ENCODE measurements at regions not wholly inside any gene's neighbourhood (a gene's known extent, or its start where the extent isn't known, plus 50 kb on each side); places are given as distances from the start of the nearest gene placed in this dataset.

DNA sequence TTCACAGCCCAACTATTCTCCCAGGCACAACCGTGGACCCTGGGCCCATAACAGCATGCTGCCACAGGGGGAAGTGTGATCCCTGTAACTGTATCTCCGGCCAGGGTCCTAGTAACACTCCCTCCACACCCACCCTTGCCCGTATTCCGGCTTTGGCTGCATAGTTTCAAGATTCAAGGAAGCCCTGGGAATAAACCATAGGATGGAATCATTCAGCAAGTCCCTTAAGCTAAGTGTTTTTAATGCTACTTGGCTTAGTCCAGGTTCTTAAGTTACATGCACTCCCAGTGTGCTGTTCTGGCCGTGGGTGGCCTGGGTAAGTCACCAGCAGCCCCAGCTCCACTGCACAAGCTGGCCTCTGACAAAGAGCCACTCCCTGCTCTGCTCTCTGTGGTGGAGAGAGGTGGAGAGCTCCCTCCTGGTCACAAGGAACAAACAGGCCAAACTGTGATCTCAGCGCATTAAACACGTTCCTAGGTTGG is 532.4 kb upstream of the SGCG start:
- TF ChIP-seq POLR2AphosphoS5 (IDR thresholded peaks at IDR 0.05; ENCODE audit: low read depth, low read length) (no peak), TAF1 (IDR thresholded peaks at IDR 0.05; ENCODE audit: borderline replicate concordance, insufficient read depth, low read length) (no peak), FOXP2 (optimal IDR thresholded peaks at IDR 0.05; ENCODE audit: borderline replicate concordance, extremely low read depth, extremely low read length, insufficient read depth) (no peak), SIN3A (IDR thresholded peaks at IDR 0.05; ENCODE audit: borderline replicate concordance, insufficient read depth, low read length) (no peak)
- TF ChIP-seq, protein P1, sequence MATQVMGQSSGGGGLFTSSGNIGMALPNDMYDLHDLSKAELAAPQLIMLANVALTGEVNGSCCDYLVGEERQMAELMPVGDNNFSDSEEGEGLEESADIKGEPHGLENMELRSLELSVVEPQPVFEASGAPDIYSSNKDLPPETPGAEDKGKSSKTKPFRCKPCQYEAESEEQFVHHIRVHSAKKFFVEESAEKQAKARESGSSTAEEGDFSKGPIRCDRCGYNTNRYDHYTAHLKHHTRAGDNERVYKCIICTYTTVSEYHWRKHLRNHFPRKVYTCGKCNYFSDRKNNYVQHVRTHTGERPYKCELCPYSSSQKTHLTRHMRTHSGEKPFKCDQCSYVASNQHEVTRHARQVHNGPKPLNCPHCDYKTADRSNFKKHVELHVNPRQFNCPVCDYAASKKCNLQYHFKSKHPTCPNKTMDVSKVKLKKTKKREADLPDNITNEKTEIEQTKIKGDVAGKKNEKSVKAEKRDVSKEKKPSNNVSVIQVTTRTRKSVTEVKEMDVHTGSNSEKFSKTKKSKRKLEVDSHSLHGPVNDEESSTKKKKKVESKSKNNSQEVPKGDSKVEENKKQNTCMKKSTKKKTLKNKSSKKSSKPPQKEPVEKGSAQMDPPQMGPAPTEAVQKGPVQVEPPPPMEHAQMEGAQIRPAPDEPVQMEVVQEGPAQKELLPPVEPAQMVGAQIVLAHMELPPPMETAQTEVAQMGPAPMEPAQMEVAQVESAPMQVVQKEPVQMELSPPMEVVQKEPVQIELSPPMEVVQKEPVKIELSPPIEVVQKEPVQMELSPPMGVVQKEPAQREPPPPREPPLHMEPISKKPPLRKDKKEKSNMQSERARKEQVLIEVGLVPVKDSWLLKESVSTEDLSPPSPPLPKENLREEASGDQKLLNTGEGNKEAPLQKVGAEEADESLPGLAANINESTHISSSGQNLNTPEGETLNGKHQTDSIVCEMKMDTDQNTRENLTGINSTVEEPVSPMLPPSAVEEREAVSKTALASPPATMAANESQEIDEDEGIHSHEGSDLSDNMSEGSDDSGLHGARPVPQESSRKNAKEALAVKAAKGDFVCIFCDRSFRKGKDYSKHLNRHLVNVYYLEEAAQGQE (IDR thresholded peaks at IDR 0.05; ENCODE audit: insufficient read depth in 1 of 2, low read depth in 2 of 2, low read length in 2 of 2): no peak

DNA sequence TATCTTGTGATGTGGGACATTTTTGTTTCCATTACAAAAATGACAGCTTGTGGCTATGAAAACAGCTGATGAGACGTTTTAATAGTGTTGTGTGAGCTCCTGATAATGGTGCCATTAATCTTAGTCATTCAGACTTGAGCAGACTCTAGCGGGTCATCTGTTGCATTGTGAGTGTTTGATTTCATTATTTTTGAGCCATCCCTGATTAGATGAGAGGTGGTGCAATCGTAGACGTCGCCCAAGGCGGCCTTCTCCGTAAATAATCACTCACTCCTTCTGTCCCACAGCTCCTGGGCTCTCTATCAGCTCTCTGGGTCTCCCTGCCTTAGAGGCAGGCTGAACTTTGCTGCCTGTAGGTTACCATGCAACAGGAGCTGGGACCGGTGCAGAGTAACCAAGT is 528.0 kb upstream of the SGCG start:
- TF ChIP-seq TAF1 (IDR thresholded peaks at IDR 0.05; ENCODE audit: borderline replicate concordance, insufficient read depth, low read length) (no peak), SIN3A (IDR thresholded peaks at IDR 0.05; ENCODE audit: borderline replicate concordance, insufficient read depth, low read length) (no peak), POLR2AphosphoS5 (IDR thresholded peaks at IDR 0.05; ENCODE audit: low read depth, low read length) (no peak), FOXP2 (optimal IDR thresholded peaks at IDR 0.05; ENCODE audit: borderline replicate concordance, extremely low read depth, extremely low read length, insufficient read depth) (no peak)
- TF ChIP-seq, protein P1 (IDR thresholded peaks at IDR 0.05; ENCODE audit: insufficient read depth in 1 of 2, low read depth in 2 of 2, low read length in 2 of 2): no peak

DNA sequence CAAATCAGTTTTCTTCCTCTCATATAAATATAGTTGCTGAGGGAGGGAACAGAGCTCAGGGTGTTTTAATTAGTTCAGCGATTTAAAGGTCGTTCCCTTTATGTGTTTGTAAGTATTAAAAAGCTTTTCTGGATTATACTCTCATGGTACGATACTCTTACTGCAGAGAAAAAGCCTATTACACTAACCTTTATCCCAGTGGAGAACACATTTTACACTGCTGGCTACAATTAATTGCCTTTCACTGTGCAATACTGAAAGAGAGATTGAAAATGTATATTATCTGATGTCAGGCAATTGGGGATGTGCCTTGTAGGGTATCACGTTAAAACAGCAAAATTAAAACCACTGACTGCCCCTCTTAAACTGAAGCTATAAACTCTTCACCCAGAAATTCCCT is 526.9 kb upstream of the SGCG start:
- no peak for TF ChIP-seq POLR2AphosphoS5 (IDR thresholded peaks at IDR 0.05; ENCODE audit: low read depth, low read length)
- no peak for TF ChIP-seq SIN3A (IDR thresholded peaks at IDR 0.05; ENCODE audit: borderline replicate concordance, insufficient read depth, low read length)
- no peak for TF ChIP-seq FOXP2 (optimal IDR thresholded peaks at IDR 0.05; ENCODE audit: borderline replicate concordance, extremely low read depth, extremely low read length, insufficient read depth)
- TF ChIP-seq TAF1 (IDR thresholded peaks at IDR 0.05; ENCODE audit: borderline replicate concordance, insufficient read depth, low read length): no peak
- TF ChIP-seq, protein P1 (IDR thresholded peaks at IDR 0.05; ENCODE audit: insufficient read depth in 1 of 2, low read depth in 2 of 2, low read length in 2 of 2): no peak

DNA sequence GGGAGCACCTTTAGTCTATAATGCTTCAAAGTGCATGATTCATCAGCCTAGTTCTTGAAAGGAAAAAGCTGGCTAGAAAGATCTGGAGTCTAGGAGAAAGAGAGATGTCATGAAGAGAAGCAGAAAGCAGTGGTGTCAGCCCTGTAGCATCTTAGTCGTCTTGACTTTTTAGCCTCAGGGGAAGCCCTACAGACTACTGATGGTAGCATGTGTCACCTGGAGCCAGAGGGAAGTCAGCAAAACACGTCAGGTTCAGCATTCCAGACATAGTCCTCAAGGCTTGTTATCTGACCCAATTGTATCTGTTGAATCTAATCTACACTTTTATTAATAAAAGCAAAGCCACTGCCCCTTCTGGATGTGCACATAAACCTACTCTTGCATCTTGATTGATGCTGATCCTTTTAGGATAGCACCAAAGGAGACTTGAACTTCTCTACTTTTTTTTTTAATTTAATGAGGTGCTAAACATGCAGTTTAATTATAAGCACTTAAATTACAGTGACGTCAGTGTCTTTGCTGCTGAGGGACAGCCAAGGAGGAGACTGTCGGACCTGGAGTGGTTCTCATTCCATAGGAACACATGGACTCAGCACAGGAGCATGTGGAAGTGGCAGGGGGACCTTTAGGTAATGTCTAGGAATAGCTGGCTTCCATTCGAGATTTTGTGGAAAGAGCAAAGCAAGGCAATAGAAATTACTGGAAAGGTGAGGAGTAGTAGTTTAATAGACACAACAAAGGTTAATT is 525.5 kb upstream of the SGCG start:
- TF ChIP-seq, protein P1 (IDR thresholded peaks at IDR 0.05; ENCODE audit: insufficient read depth in 1 of 2, low read depth in 2 of 2, low read length in 2 of 2): no peak

DNA sequence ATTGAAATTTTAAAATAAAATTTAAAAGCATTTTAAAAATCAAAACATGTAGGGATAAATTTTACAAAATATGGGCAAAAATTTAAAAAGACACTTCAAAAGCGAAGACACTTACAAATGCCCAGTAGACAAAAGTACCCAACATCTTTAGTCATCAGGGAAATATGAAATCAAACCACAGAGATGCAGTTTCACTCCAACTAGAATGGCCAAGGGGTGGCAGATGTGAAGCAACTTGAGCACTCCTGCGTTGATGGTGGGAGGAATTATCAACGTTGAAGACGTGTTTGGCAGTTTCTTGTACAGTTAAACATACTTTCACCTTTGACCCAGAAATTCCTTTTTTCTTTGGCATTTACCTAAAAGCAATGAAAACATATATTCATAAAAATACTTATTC is 518.0 kb upstream of the SGCG start:
- TF ChIP-seq SIN3A (IDR thresholded peaks at IDR 0.05; ENCODE audit: borderline replicate concordance, insufficient read depth, low read length) (no peak), FOXP2 (optimal IDR thresholded peaks at IDR 0.05; ENCODE audit: borderline replicate concordance, extremely low read depth, extremely low read length, insufficient read depth) (no peak), POLR2AphosphoS5 (IDR thresholded peaks at IDR 0.05; ENCODE audit: low read depth, low read length) (no peak), TAF1 (IDR thresholded peaks at IDR 0.05; ENCODE audit: borderline replicate concordance, insufficient read depth, low read length) (no peak)
- TF ChIP-seq, protein P1 (IDR thresholded peaks at IDR 0.05; ENCODE audit: insufficient read depth in 1 of 2, low read depth in 2 of 2, low read length in 2 of 2): no peak
